AG08396 (cell line): ENCODE measurements at regions not wholly inside any gene's neighbourhood (a gene's known extent, or its start where the extent isn't known, plus 50 kb on each side); places are given as distances from the start of the nearest gene placed in this dataset.

Source experiments
- DNase-seq: peaks from one replicate; pipeline ENCODE4 v3.0.0; 2012; ENCODE audit warnings: low spot score, mixed read lengths

DNA sequence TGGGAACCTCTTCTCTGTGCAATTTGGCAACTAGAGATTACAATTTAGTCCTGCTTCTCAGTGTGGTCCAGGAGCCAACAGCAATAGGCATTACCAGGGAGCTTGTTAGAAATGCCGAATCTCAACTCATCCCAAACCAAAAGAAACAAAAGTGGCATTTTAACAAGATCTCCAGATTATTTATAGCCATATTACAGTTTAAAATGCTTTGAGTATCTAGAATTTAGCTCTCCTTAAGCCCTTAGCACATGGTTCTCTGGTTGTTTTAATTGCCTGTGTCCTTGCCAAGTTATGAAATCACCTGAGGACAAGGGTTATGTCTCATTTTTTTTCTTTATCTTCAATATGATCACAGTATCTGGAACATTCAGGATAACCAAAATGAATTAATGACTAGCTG, 51.6 kb upstream of the TAS2R1 start:
- no peak for DNase-seq
